ENCODE measurements at regions not wholly inside any gene's neighbourhood (a gene's known extent, or its start where the extent isn't known, plus 50 kb on each side); places are given as distances from the start of the nearest gene placed in this dataset.

- no peak for TF ChIP-seq CTCF (IDR thresholded peaks at IDR 0.05)
- no peak for TF ChIP-seq POLR2A (IDR thresholded peaks at IDR 0.05)
Observed at GRCh38 chr11:134582770-134583095, 170.7 kb upstream of the B3GAT1 start.
